GM13977 (cell line): ENCODE measurements at regions not wholly inside any gene's neighbourhood (a gene's known extent, or its start where the extent isn't known, plus 50 kb on each side); places are given as distances from the start of the nearest gene placed in this dataset.

Source experiments
- DNase-seq: peaks from one replicate; pipeline ENCODE4 v3.0.0; 2012; ENCODE audit warnings: low spot score
- CTCF ChIP-seq: IDR thresholded peaks from 2 replicates; pipeline ENCODE4 v1.5.1; 2012; ENCODE audit warnings: mild to moderate bottlenecking, control low read depth; ENCODE audit not compliant: insufficient read depth; ENCODE audit errors: extremely low read depth, missing control alignments
- in situ Hi-C: fragments of 300-500 bp; cut with MboI; formaldehyde crosslinking; loops from one replicate; pipeline ENCODE4 v1.12.0; 2022; ENCODE audit warnings: low sequenced_read_pairs, low pct_unique_long_range_greater_than_20kb, mixed read lengths, inconsistent platforms; ENCODE audit not compliant: unreplicated experiment

DNA sequence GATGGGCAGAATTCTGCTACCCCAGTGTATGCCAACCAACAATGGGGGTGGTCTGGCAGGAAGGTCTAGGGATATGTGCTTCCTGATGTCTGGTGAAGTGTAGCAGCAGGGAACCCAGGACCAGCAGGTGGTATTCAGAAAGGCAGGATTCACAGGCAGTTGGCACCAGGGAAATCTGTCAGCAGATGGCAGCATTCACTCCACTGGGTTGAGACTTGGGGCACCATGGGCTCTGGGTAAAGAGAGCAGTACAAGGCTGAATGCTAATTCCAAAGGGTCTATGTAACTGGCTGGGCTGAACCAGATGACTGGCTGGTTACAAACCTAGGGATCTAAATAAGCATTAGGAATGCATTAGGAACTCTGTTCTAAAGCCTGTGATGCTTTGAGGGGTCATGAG lies 466.9 kb upstream of the STXBP6 start:
- in situ Hi-C loops, result no loop called here
- TF ChIP-seq CTCF, result no peak
- DNase-seq, result no peak

DNA sequence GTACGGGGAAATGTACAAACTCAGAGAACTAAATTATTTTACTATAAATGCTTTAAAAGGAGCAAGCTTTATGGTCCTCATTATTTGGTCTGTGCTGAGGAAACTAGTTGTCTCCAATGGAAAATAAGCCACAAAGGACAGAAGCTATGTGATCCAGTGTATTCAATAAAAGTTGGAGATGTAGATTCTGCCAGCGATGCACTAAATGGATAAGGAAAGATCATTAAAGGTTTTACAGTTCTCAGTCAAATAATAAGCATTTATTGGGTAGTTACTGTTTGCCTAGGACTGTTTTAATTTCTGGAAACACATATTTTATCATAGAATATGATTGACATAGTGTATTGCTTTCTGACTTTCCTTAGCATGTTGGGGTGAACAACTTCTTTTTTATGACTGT lies 458.9 kb upstream of the STXBP6 start:
- in situ Hi-C loops, result no loop called here
- no peak for DNase-seq
- TF ChIP-seq CTCF, result no peak

DNA sequence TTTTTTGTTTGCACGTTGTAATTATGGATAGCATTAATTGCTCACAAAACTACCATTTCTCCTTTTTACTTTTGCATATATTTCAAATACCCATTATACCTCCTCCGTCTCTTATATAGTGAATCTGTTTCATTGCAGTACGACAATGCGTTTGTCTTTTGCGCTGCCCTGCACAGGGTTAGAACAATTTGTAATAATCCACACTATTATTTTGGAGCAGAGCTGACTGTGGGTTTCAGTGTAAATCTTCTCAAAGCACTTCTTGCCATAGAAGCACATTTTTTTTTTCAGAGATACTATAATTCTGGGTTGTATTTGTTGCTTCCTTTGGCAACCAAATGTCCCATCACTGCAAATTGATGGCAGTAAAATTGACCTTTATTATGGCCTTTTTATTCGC lies 451.8 kb upstream of the STXBP6 start:
- TF ChIP-seq CTCF, result no peak
- in situ Hi-C loops, result no loop called here
- DNase-seq, result no peak

DNA sequence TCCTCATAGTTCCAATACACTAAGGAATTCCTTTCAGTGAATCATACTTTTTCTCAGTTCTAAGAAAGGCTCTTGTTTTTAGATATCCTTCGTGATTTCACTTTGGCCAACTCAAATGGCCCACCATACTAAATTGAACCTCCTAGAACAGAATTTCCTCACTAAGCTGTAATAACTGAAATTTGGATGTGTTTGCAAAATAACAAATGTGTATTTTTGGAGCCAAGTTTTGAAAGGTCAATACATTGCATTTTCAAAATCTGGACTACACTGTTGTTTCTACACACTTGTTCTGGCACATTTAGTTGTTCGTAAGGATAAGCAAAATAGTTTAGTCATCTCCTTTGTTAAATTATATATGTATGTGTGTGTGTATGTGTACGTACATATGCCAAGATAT lies 439.0 kb upstream of the STXBP6 start:
- in situ Hi-C loops, result no loop called here
- DNase-seq, result no peak
- TF ChIP-seq CTCF, result no peak

GRCh38 chr14:25485381-25485780 lies 435.4 kb upstream of the STXBP6 start:
- TF ChIP-seq CTCF, result no peak
- in situ Hi-C loops, result no loop called here
- no peak for DNase-seq

DNA sequence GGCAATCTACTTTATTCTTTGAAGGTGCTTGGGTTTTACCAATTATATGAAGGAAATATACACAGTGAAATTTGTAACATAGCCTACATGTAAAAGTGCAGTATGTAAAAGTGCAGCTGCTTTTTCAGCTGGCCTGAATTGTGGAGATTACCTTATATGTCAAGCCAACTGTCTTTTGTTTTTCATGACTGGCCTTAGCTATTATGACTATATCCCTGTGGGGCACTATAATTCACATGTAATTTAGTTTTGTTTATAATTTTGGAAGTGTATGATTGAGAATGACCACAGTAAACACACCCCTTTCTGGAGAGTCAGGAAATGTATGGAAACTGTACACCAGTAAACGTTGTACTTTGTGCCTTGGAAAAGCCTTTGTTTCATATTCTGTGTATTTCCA lies 435.0 kb upstream of the STXBP6 start:
- in situ Hi-C loops, result no loop called here
- no peak for TF ChIP-seq CTCF

GRCh38 chr14:25484235-25484634 lies 434.3 kb upstream of the STXBP6 start:
- no peak for TF ChIP-seq CTCF
- no peak for DNase-seq
- in situ Hi-C loops, result no loop called here

More for the DNA sequence above, 435.0 kb upstream of the STXBP6 start:
- no peak for DNase-seq
